AG09319 (cell line): ENCODE measurements at regions not wholly inside any gene's neighbourhood (a gene's known extent, or its start where the extent isn't known, plus 50 kb on each side); places are given as distances from the start of the nearest gene placed in this dataset.

ENCODE experiments used
- DNase-seq: peaks from one replicate; pipeline ENCODE4 v3.0.0-alpha.2; 2010; ENCODE audit warnings: low read depth; ENCODE audit errors: extremely low read depth
- CTCF ChIP-seq: IDR thresholded peaks from 2 replicates; pipeline ENCODE4 v1.5.1; 2011; ENCODE audit warnings: low read depth, mild to moderate bottlenecking, inconsistent platforms, low read length, moderate library complexity

- DNase-seq: no peak
- no peak for TF ChIP-seq CTCF
These were observed 290.7 kb upstream of the MAP3K7 start for GRCh38 chr6:90877616-90878015.

- DNase-seq: no peak
- TF ChIP-seq CTCF: no peak
These were observed 288.1 kb upstream of the MAP3K7 start for GRCh38 chr6:90874931-90875330.

GRCh38 chr6:90872981-90873380 lies 286.1 kb upstream of the MAP3K7 start:
- TF ChIP-seq CTCF: no peak
- DNase-seq: no peak

DNA sequence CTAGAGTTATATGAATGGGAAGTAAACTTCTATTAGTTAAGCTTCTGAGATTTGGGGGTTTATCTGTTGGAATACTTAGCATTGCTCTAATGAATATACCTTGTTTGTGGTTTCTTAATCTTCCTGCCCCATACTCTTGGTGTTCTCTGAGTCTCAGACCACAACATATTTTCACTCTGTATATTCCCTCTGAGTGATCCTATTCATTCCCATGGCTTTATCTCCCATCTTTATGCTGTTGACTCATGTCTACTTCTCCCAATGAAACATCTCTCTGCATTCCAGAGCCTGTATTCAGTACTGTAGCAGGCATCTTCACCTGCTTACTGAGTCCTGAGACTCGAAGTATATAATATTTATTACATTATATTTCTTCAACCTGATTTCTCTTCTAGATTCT lies 283.7 kb upstream of the MAP3K7 start:
- TF ChIP-seq CTCF: no peak
- no peak for DNase-seq

GRCh38 chr6:90868656-90869055 lies 281.8 kb upstream of the MAP3K7 start:
- DNase-seq: no peak
- no peak for TF ChIP-seq CTCF

DNA sequence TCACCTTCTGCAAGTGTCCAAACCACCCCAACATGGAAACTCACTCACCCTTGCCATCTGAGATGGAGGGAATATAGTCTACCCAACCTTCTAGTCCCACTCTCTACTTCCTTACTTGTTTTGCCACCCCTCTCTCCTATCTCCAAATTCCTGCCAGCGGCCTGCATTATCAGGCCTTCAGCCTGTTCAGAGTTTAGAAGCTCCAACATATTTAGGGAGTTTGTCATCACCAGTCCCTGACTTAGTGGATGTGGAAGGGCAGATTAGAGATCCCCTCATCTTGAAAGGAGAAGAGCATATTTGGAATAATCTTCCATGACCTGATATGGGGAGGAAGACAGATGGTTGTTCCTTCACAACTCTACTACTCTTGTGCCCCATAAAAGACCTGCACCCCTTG lies 281.4 kb upstream of the MAP3K7 start:
- no peak for DNase-seq
- no peak for TF ChIP-seq CTCF

DNA sequence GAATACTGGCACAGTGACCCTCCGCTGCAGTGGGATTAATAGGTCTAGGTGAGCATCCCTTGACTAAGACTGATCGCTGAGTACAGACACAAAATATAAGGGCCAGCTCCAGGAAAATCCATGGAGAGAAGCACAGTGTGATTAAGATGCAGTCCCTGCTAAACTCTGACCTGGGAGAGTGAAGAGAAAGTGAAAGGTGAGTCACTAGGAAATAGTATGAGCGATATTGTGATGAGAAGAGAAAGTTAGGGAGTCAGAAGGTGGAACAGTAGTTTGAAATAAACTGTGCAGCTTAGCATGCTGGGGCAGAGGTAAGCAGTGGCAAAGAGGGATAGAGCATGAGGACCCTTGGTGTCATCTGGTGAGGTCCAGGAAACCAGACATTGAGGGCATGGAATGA lies 278.6 kb upstream of the MAP3K7 start:
- TF ChIP-seq CTCF: no peak
- no peak for DNase-seq
